GM21367 (cell line): ENCODE measurements at regions not wholly inside any gene's neighbourhood (a gene's known extent, or its start where the extent isn't known, plus 50 kb on each side); places are given as distances from the start of the nearest gene placed in this dataset.

ENCODE experiments used
- ATAC-seq: cut with Tn5 transposase; IDR thresholded peaks from one replicate; pipeline ENCODE4 v1.9.1; 2021; ENCODE audit not compliant: unreplicated experiment

DNA sequence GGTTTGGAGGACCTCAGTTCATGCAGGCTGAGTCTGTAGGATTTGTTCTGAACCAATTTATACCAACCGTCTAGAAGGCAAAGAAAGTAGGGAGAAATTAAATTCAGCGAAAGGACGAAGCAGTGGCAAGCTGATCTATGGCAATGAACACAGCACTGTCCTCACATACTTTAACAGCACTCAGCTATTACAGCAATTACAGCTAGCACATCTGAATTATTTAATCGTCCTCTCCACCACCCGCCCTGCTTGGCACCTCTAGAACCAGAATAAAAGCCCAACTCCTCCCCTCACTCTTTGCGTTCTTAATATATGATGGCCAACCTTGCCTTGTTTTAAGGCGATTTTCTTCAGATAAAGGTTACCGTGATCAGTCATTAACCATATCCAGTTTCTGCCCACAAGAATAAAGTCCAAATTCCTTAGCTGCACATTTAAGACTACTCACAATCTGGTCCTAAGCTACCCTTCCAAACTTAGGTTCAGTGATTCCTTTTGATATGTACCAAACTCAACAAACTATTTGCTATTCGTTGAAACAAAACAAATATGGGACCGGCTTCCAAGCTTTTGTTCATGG lies 169.4 kb upstream of the ESRRG start:
- ATAC-seq = no peak

DNA sequence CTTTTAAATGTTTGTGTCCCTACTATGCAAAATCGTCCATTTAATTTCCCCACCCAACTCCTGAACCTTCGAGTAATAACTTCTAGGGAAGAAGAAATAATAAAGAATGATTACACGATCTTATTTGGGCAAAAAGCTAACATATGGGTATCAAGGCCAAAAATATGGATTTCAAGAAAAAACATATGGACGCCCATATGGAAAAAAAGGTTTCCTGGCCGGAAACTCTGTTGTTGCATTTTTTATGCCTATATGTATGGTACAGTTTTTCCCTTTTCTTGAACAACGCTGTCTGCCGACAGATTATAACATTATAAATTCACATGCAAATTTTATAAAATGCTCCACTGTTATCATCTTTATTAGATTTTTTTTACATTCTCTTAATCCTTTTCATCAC lies 167.6 kb upstream of the ESRRG start:
- no peak for ATAC-seq

DNA sequence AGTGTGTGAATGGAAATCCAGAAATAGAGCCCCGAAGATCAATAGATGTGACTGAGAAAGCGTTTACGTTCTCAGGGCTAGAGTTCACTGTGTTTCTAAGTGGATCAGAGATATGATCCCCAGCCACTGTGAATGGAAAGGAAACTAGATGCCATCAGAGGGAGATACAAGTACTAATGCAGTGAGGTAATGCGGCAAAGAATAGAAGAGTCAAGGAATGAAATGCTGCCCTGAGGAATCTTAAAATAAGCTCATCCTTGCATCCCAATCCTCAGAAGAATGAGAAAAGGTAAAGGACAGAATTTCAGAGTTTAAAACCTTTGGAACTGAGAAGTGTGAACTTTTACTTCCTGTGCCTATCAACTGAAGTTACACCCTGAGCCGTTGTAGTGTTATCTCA lies 165.5 kb upstream of the ESRRG start:
- ATAC-seq = no peak

DNA sequence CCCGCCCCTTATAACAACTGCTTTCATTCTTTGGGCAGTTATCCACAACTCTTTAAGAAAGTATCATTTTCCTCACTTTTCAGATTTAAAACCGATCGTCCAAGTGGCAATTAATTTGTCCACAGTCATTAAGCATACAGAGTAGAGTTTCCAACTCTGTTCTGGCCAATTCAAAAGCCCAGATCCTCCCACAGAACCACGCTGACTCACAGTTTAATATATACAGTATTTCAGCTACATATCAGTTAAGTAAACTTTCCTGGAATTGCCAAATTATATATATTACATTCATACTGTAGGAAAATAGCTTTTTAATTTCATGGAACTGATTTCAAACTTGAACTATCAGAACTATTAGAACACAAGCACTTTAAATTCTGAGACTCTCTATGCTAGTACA lies 163.8 kb upstream of the ESRRG start:
- ATAC-seq = no peak

DNA sequence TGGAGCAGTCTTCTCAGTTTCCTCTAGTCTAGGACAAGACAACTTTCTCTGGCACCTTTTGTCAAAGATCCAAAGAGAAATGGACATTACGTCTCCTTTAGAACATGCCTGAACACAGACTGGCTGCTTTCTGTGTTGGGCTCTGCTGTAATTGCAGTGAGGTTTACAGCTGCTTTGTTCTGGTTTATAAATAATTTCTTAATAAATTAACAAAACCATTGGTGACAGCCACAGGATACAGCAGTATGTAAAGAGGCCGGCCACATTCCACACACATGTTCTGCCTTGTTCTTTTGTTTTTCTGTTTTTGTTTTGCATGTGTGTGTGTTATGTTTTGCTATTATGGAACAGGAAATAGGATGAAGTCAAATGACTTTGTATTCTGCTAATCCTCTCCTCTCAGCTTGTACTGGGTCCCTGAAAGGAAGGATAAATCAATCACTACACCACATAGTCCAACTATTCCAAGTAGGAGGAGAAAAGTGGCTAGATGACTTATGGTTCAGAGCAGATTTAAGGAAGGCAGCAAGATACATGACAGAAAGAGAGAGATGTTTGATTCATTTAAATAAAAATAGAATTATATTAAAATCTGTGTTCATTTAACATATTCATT lies 161.5 kb upstream of the ESRRG start:
- ATAC-seq = no peak

DNA sequence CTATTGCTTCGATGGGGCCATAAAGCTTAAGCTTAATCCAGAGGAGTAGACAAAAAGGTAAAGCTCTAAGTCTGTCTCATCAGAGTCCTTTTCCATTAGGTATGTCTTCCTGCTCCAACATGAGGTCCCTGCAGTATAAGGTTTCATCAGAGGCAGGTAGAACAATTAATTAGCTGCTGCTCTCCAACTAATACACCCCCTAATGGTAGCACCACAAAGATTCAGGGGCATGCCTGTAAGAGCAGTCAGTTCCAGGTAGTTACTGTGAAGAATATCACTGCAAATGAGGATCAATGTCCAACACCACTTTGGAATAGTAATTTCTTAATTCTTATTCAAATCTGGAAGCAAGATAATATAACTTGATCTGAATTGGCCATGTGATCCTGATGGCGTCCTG lies 160.3 kb upstream of the ESRRG start:
- no peak for ATAC-seq

DNA sequence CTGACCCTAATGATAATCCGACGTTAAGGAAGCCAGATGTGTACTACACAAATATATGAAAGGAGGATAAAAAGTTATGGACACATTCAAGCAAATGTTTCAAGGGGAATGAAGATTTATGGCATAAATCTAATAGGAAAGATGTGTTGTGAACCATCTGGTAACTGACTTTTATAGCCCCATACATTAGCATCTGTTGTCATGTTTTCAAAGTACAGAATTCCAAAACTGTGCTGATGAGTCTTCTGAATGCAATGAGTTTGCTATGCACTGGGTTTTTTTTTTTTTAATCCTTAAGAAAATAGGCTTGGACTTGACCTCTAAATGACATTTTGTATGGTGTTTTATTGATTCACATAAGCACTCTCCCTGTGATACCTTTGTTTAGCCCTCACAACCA lies 158.5 kb upstream of the ESRRG start:
- no peak for ATAC-seq

DNA sequence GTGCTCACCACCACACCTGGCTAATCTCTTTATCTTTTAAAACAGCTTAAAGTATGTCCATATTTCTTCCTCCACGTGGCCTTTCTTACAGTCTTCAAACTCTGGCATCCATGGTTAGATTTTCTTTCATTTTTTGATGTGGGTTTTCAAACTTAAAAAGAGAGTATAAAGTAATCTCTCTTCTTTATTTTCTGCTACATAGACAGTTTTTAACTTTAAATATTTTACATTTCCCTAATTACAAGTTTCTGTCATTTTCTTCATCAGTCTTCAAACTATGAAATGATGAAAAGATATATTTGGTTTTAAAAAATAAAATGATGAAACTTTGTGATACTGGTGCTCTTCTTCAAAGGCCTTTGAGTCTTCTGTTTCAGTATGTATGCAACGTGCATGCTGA lies 143.5 kb upstream of the ESRRG start:
- no peak for ATAC-seq

DNA sequence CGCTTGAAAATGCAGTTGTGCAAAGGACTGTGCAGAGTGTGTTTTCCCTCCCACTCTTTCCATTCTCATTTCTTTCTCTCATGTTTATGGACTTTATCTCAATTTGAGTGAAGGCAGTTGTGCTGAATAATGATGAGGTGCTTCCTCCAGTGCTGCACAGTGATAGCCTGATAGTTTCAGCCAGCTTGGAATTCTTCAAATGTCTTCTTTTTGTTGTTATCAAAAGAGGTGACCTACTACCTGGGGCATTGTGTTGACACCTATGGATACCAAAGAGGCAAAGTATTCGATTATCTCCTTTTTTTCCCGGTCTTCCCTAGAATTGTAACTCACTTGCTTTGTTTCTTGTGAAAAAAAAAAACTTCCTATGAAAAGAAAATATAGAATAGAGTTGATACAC lies 132.6 kb upstream of the ESRRG start:
- no peak for ATAC-seq

DNA sequence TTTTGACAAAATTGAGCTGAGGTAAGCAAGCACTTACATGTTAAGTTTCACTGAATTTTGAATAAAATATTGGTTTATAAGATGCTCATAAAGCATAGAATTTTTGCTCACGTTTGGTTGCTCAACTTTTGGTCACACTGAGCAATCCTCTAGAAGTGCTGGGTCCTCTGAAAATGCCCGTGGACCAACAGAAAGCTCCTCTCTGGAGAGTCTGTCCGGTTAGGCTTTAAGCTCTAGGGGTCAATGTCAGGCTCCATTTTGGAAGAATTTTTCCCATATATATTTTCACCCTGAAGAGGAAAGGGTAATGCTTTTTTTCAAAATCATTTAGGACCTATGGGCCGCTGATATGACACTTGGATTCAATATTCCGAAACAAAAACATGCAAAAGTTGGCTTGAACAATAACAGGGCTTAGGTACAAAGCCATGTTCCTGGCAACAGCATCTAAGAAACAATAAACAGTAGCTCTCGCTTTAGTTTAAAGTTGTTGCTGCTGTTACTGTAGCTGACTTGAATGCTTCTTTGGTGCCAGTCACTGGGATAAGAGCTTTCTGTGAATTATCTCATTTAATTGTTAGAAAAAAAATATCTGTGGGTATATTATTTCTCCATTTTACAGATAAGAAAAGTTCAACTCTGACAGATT lies 131.7 kb upstream of the ESRRG start:
- ATAC-seq = no peak

DNA sequence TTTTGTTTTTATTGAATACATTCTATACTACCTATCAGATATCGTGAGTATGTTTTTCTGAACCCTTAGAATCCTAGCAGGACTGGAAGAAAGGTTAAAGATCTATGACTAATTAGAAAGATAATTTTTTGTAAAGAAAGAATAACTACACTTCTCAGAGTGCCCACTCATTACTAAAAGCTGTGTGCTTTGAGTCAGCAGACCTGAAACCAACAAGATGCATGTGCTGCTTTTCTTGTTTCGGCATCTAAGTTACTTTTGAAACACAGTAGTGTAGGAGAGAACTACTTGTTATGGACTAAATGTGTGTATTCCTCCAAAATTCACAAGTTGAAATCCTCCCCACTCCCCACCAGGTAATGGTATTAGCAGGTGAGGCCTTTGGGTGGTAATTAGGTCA lies 127.8 kb upstream of the ESRRG start:
- no peak for ATAC-seq

DNA sequence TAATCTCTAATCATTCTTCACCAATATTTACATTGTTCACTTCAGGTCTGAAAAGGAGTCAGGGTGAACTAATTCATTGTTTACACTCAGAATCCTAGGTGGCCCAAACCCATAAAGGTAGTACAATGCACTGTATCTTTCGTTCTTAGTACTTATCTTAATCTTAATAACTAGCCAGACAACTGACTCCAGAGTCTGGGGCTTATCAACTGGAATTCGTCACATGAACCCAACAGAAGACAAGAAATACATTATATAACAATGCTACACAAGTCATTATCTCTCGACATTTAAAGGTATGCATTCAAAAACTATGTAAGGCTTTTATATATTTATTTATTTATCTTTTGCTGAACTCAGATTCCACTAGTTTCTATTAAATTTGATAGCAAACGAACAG lies 125.9 kb upstream of the ESRRG start:
- no peak for ATAC-seq

DNA sequence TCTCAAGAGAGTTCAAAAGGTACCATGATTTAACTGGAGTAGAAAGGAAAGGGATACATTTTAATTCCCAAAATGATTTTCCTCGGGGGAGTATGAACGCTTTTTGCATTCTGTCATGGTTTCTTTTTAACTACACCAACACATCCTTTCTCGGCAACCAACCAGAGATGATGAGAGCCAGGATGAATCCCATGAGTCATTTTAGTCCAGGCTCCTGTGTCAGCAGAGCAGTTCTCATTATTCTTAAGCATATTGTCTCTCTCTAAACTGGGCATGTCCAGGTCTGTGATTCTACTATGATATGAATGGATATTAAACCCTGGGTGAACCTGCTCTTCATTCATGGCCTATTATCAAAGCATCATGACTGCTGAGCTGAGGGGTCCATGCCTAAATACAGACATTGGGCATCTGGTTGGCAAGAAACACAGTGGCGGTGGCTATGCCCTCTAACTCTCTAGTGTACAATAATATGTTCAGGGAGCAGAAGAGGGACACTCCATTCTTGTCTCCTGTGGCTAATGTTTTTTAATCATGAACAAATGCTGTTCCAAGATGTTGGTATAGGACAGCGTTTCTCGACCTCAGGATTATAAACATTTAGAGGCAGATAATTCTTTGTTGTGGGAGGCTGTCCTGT lies 124.3 kb upstream of the ESRRG start:
- ATAC-seq = no peak

DNA sequence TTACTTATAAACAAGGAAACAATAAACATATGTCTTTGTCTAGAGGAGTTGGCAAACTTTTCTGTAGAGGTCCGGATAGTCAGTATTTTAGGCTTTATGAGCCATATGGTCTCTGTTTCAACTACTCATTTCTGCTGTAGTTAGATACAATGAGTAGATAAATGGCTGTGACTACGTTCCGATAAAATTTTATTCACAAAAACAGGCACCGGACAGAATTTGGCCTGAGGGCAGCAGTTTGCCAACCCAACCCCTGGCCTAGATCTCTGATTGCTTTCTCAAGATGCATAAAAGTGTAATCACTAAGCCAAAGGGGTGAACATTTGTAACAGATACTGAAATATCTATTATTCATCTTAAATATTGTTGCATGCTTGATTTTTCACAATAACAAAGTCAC lies 123.1 kb upstream of the ESRRG start:
- ATAC-seq = no peak

DNA sequence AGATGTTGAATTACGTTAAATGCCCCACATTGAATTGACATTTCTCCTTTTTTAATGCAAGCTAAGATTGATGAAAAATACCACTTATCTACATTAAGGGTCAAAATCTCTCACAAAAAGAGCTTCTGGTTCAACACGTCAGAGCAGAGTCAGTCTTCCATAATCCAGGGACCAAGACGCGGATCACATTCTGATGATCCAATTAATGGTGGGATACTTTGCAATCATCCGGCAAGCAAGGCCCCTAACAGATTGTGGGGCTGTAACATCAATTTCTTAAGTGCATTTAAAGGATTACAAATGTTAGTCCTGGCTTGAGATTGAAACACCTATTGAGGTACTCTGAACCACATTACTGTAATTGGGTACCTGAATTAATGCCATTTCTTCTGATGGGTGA lies 120.2 kb upstream of the ESRRG start:
- no peak for ATAC-seq

DNA sequence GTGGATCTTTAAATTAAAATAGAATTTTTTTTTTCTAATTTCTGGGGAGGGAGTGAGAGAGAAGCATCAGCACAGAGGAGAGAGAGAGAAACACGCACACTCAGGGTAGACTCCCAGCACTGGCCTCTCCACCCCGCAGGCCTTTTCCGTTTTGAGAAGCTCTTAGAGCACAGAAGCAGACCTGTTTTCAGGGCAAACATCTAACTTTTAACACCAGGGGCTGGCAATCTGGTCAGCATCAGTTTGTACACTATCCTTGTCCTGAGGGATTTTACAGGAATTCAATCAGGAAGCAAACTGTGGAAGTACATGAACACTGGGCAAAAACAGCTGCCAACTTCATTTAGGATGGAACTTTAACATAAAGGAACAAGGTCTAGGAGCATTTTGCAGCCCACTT lies 117.9 kb upstream of the ESRRG start:
- ATAC-seq = no peak

DNA sequence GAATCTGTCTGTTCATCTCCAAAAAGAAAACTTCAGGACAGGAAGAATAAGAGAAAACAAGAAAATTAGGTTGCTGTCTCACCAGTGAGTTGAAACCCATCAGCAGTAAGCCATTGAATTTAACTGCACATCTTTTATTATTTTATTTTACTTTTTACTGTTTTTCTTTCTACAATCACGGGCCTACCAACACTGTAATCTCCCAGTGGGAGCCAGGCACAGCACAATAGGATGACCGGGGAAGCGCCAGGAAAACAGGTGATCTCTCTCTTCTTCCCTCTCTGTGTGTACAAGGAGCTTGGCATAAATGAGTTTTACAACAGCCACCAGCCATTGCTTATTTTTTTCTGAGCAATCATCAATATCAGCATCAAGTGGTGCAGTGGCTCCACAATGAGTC lies 113.1 kb upstream of the ESRRG start:
- no peak for ATAC-seq

DNA sequence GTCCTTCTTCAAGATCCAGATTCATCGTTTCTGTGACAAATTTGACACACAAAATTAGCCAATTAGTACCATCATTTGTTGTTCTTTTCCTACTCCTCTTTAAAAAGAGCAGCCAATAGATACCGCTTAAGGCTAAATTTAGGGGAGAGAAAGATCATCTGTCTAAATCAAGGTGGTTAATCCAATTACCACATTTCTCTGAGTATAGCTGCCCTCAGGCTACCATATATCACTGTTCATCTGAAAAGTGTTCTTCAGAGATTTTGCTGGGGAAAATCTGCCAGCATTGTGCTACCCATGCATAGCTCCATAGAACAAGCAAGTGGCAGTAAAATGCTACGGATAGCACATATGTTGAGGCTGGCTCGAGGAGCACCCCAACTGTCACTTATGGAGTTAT lies 110.3 kb upstream of the ESRRG start:
- no peak for ATAC-seq

DNA sequence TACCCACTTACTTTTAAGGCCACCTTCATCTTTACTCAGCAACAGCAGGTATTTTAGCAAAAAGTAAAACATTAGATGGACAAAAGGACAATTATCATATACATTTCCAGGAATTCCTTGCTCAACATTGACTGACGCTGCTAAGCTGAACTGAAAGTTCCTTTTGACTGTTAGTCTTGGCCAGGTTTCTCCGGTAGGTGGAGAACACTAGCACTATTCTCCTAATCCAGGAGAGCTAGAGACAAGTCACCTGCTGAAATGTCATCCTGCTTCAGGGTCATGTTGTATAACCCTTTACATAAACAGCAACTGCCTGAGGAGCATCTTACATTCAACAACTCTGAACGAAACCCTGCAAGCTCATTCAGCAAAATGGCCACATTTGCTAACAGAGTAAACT lies 109.0 kb upstream of the ESRRG start:
- ATAC-seq = no peak

DNA sequence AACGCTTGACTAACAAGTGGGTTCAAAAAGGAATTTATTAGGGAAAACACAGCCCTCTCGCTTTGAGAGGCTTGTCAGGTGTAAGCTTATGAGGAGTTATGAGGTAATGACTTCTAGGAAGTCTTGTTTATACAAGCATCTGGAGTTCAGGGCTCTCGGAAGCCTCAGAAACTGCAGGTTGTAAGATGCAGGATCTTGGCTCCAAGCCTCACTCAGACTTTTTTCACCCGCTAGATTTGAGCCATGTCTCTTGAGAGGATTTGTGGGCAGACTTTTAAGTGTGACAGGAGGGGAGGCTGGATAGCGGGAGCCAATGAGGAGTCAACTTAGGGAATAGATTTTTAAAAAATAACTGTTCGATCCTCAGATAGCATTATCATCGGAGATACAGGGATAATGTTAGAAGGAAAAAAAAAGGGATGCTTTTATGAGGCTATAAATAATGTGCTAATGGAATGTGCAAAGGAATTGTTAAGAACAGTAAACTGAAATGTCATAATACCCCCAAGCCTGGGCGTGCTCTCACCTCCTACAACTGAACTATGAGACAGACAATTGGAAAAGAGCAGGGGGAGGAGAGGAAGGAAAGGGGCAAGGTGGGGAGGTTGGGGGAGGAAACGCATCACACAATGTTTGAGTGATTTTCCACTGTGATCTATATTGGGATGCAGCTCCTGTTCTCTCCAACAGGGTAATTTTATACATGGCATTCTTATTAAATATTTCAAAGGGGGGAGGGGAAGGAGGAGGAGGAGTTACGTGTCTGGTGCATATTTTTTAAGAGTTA lies 107.4 kb upstream of the ESRRG start:
- no peak for ATAC-seq

DNA sequence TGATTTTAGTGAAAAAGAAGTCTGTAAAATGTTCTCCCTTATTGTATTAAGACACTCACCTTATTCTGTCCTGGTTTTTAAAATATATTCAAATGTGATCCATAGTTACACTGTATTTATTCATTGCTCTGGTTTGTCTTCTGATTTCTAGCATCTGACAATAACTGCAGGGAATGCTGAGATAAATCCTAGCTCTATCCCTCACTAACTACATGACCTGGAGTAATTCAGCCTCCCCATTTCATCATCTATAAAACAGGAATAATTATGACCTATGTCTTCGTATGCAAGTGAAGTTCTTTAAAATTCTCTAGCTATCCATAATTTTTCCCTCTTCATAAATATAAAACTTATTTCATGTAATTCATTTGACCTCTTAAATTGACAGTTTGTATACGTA lies 104.0 kb upstream of the ESRRG start:
- ATAC-seq = no peak

DNA sequence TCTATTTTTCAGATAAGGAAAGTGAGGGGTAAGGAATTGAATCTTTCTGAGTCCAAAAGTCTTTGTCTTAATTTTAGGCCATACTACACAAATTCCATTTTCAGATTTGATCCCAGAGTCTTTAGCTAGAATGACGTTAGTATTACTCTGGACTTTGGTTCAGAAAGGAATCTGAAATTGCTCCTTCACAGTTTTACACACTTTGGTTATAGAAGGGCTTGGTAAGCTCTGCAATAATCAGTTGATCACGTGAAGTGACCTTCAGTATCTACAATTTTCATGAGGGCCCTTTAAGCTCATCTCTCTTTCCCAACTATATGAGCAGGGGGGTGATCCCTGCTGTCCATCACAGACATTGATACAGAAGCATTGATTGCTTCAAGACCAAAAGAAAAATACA lies 103.4 kb upstream of the ESRRG start:
- no peak for ATAC-seq
